SHP77 (cell line): ENCODE measurements at regions not wholly inside any gene's neighbourhood (a gene's known extent, or its start where the extent isn't known, plus 50 kb on each side); places are given as distances from the start of the nearest gene placed in this dataset.
A peak's percentile ranks its signal among the peaks of the same experiment; 100 is the strongest.

Experiments used
- DNase-seq, 2 experiments: peaks; one replicate each; lab custom pipeline; 2025; lab: John Stamatoyannopoulos, UW

DNA sequence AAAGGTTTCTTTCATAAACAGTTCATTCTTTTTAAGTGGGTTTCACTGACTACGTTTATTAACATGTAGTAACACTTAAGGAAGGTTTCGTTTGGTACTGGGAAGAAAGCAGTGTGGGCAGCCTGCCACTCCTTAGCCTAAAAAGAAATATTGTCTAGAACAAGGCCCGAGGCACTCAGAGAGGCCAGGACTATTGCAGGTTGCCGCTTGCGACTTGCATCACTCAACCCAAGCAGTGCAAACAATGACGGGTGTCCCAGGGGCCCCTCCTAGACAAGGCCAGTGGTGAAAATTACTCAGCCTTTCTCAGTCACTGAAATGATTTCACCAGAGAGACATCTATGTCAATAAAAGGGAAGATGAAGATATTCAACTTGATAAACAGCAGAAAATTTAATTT is 243.9 kb downstream of the SNX13 start:
- DNase-seq: peak; percentile 5 to 74

DNA sequence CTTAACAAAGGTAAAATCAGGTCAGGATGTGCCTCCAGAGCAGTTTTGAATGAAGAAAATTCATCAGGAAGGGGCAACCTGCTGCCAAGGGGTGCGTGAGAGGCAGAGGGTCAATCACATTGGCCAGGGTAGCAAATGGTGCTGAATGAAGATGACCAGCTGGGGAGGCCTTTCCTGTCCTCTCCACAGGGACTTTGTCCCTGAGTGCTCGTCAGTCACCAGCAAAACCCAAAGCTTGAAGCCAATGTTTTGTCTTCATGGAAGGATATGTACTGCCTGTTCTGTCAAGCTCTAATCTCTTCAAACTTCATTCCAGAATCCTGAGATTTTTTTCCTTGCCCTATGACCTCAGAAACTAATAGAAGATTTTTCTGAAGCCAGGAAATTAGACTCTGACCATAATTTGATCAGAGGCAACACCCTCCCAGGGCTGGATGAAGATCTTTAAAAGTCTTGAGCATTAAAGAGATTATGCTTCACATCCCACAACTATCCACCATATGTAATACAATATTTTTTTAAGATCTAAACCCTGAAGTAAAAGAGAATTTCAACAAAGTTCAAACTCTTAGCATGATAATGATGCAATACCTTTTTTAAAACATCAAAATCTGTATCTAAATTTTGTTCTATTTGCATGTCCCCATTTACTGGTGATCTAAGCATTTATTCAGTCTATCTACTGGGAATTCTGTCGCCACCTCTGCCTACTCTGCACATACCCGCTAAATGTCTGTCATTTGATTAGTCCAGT is 243.0 kb downstream of the SNX13 start:
- no peak for DNase-seq

- no peak for DNase-seq
Observed at GRCh38 chr7:17699696-17700095, 240.6 kb downstream of the SNX13 start.

DNA sequence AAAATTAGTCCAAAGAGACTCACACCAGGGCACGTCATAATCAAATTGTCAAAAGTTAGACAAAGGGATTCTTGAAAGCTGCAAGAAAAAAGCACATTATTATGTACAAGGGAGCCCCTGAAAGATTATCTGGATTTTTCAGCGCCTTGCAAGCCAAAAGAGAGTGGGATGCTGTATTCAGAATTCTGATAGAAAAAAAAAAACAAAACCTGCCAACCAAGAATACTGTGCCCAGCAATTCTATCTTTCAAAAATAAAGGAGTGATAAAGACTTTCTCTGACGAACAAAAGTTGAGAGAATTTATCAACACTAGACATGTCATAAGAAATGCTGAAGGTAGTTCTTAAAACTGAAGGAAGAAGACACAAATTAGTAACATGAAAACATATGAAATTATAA is 240.2 kb downstream of the SNX13 start:
- no peak for DNase-seq

DNA sequence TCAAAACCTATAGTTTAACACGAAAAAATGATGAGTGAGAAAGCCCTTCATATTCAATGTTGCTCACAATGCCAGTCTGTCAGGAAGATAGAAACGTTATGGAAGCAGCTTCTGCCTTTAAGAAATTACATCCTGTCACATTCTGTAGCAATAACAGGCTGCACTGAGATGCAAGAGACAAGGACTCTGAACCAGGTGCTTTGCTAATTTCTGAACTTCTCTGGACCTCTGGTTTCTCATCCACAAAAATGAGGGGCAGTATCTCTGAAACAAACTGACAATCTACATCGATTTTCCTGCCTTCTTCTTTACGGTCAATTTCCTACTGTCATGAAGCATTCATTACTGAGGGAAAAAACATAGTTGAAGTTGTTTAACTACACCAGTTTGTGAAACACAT is 234.0 kb downstream of the SNX13 start:
- peak in 1 of 2 experiments; percentile 12 for DNase-seq

GRCh38 chr7:17706734-17707133 is 233.6 kb downstream of the SNX13 start:
- DNase-seq: peak; percentile 76 to 83

DNA sequence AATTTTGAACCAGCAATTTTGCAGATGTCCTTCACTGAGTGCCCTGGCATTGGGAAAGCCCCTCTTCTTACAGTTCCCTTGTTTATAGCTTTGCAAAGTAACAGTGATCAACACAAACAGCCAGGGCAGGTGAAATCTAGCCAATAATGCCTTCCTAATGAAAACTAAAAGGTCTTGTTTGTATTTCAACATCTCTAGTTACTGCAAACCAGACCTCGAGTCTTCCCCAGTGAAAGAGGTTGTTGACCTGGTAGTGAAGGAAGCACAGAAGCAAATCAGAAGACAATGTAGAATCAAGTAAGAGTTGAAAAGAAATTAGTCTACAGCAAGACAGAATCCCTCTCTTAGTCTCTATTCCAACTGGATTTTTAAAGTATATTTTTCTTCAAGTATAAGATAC is 231.2 kb downstream of the SNX13 start:
- no peak for DNase-seq

DNA sequence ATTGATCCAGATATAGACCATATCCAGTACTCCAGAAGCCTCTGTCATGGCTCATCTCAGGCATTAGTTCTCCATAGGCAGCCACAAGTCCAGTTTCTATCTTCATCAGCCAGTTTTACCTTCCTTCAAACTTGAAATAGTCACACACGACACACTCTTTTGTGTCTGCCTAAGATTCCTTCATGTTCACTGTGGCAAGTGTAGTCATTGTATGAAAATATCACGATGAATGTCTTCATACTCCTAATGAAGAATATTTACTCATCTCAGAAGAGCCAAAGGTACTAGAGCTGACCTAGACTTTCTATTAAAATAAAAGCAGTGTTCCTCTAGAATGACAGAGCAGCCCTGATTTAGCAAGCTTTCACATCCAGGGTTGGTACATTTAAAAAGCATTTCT is 230.7 kb downstream of the SNX13 start:
- DNase-seq: no peak

DNA sequence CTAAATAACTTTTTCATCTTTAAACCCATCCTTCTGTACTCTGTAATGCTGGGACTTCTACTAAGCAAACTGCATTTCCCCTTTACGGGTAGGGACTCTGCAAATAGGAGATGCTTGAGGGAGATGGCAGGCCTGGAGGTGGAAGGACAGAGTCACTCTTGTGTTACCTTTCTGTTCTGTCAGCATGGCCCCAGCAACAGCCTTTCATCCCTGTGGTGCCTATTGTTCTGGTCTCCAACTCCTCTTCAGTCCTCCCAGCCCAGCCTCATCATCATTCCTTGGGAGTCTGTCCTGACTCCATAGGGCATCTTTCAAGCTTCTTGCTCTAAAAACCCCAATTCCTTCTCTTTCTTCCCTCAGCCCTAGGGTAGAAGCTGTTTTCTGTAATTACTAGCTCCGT is 230.0 kb downstream of the SNX13 start:
- DNase-seq: no peak

GRCh38 chr7:17713584-17713983 is 226.7 kb downstream of the SNX13 start:
- no peak for DNase-seq

DNA sequence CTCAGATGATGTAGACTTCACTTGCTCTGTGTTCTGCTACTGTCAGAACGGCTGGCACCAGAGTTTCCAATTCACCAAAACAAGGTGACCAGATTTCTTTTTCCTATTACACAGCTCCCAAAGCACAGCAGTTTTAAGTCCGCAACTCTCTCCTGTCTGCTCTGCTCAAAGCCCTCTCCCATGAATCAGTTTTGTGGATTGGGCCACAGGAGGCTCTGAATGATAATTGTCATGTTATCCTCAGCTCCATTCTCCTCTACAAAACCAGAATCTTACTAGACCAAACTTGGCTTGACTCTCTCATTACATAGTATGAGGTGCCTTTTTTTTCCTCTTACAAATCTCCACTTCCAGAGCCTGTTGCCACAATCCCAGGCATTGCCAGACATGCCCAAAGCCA is 223.5 kb downstream of the SNX13 start:
- DNase-seq: no peak

- DNase-seq: no peak
Observed at GRCh38 chr7:17719998-17720397, 220.3 kb downstream of the SNX13 start.

GRCh38 chr7:17721736-17722285 is 218.5 kb downstream of the SNX13 start:
- DNase-seq: no peak

DNA sequence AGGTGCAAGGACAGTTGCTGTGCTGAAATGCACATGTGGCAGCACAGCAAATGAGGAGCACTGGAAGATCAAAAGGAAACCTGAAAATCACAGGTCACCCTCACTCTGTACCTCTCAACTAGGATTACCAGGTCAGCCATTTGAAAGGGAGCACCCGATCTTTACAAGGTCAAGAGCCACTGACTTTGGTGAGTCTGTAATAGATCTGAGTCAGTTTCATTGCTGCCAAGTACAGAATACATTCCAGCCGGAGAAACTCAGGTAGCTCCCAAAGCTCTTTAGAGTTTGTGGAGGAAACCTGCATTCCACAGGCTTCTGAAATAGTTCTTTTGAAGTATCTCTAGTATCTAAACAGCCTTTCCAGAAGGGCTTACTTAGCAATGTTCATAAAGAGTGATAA is 217.5 kb downstream of the SNX13 start:
- no peak for DNase-seq

DNA sequence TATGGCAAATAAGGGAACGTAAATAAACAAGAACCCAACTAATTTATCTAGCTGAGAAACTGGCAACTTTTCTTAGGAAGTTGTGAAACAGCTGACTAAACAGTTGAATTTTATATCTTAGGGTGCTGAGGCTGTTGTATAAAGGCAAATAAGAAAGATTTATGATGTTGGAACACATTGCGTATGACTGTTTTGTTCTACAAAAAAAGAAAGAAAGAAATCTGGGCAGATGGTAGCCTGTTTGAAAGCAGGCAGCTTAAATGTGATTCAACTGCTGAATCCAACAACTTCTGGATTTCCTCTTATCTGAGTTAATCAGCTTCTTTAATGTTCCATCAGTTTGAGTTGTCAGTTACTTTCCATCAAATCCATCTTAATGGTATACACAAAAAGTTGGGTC is 214.5 kb downstream of the SNX13 start:
- no peak for DNase-seq

GRCh38 chr7:17732083-17732482 is 208.2 kb downstream of the SNX13 start:
- DNase-seq: peak in 1 of 2 experiments; percentile 18
